BJ (cell line): ENCODE measurements at regions not wholly inside any gene's neighbourhood (a gene's known extent, or its start where the extent isn't known, plus 50 kb on each side); places are given as distances from the start of the nearest gene placed in this dataset.

ENCODE experiments used
- CTCF ChIA-PET: fragments of 350-600 bp; formaldehyde crosslinking; extraction: SDS; loops from one replicate; lab custom pipeline; 2021; ENCODE audit warnings: antibody characterized with exemption, inconsistent platforms; lab: Yijun Ruan, JAX
- POLR2A ChIA-PET: fragments of 300-600 bp; sonication (Branson Sonifier 250); formaldehyde crosslinking; extraction: SDS; loops from one replicate; lab custom pipeline; 2021; ENCODE audit warnings: antibody characterized with exemption; lab: Charles Lee
- DNase-seq: peaks from one replicate; pipeline ENCODE4 v3.0.0-alpha.2; 2011; ENCODE audit warnings: low read depth
- H3K27me3 ChIP-seq: 2 replicates; pipeline ENCODE4 v1.6.0; 2011; ENCODE audit warnings: low read length; ENCODE audit not compliant: control insufficient read depth, insufficient read depth
- H3K36me3 ChIP-seq: 2 replicates; pipeline ENCODE4 v1.5.1; 2011; ENCODE audit warnings: low read length; ENCODE audit not compliant: control insufficient read depth, insufficient read depth
- H3K4me3 ChIP-seq: 2 replicates; pipeline ENCODE4 v1.5.1; 2011; ENCODE audit warnings: low read depth, mild to moderate bottlenecking, control low read depth, low read length
- TF ChIP-seq, protein P1 (sequence below): IDR thresholded peaks from 2 replicates; pipeline ENCODE4 v1.5.1; 2011; ENCODE audit warnings: low read depth, mild to moderate bottlenecking, control low read depth, inconsistent platforms, low read length, moderate library complexity; ENCODE audit not compliant: insufficient read depth

- H3K27me3 ChIP-seq: peaks cover 39% of the 10 kb centered on the region
- H3K4me3 ChIP-seq: no peak overlapping the region
- ChIA-PET POLR2A (no interaction called here), CTCF (interaction anchor here (0.6 to 0.9 kb wide), 2 partner anchors 9 to 12 kb away, joined by 3 to 4 read pairs; no protein-coding TSS in a partner anchor)
- DNase-seq: no peak
- TF ChIP-seq, protein P1, sequence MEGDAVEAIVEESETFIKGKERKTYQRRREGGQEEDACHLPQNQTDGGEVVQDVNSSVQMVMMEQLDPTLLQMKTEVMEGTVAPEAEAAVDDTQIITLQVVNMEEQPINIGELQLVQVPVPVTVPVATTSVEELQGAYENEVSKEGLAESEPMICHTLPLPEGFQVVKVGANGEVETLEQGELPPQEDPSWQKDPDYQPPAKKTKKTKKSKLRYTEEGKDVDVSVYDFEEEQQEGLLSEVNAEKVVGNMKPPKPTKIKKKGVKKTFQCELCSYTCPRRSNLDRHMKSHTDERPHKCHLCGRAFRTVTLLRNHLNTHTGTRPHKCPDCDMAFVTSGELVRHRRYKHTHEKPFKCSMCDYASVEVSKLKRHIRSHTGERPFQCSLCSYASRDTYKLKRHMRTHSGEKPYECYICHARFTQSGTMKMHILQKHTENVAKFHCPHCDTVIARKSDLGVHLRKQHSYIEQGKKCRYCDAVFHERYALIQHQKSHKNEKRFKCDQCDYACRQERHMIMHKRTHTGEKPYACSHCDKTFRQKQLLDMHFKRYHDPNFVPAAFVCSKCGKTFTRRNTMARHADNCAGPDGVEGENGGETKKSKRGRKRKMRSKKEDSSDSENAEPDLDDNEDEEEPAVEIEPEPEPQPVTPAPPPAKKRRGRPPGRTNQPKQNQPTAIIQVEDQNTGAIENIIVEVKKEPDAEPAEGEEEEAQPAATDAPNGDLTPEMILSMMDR: no peak
- H3K36me3 ChIP-seq: no peaks in the 10 kb centered on the region
Observed at GRCh38 chr15:96406701-96407100, 76.2 kb downstream of the NR2F2 start.

- peaks cover 43% of the 10 kb centered on the region for H3K27me3 ChIP-seq
- CTCF ChIA-PET: no interaction called here
Observed at GRCh38 chr15:96407482-96407881, 77.0 kb downstream of the NR2F2 start.

DNA sequence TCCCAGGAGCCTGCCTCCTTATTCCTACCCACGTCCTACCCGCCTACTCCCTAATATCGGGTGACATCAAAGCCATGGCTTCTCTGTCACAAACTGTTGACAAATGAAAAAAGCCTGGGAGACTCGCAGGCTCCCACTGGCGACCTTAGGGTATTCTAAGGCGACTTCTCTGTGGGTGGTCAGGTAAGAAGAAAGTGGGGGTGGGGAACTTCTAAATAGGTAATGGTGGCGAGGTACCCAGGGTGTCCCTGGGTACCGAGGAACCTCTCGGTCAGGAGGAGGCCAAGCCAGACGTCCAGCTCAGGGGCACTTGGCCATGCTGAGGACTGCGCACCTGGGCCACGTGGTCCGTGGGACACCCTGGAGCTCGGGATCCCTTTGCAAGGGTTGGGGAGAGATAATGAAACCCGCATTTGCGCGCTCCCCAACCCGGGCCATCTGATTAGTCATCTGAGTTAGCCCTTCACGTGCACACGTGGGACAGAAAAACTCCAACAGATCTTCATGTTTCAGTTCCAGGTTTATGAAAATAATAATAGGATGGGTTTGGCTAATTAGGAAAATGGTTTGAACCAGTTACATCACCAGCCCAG lies 78.2 kb downstream of the NR2F2 start:
- peaks cover 50% of the 10 kb centered on the region for H3K27me3 ChIP-seq
- DNase-seq: no peak
- H3K4me3 ChIP-seq: no peak overlapping the region

More at GRCh38 chr15:96407482-96407881, 77.0 kb downstream of the NR2F2 start:
- H3K36me3 ChIP-seq: no peaks in the 10 kb centered on the region
- no peak overlapping the region for H3K4me3 ChIP-seq
- POLR2A ChIA-PET: no interaction called here
- DNase-seq: no peak
- TF ChIP-seq, protein P1: no peak

DNA sequence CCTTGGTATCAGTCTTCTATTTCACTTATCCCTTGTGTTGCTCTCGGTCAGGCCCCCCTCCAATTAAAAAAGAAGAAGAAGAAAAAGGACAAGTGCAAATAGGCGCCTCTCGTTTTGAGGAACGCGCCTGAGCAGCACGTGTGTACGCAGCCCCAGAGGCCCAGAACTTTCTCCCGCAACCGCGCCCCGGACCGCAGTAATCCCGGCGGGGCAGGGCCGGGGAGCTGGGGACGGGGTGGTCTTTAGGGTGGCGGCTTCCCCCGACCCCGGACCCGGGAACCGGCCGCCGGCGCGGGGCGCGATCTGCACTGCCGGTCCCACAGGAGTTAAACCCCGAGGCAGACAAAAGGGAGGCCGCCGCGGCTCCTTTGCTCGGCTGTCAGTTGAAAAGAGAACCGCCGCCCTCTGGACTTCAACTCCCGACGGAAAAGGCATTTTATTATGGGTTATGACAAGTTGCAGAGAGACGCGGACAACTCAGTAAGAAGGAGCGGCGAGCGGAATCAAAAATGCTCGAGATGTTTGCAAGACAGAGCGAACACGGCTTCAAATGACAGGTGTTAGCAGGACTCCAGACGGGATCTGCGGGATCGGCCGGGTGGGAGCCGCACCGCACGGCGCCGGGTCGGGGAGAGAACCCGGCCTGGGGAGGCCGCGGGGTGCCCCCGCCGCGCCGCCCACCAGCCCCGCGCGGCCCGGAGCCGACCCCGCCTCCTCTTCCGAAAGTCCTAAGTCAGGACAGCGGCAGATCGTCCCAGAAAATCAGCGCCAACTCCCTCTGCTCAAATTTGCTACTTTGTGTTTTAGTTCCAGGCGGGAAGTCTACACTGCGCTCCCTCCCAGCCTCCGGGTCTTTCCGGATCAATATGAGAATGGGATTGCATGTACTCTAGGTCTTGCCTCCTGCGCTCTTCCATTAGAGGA lies 79.0 kb downstream of the NR2F2 start:
- Histone ChIP-seq H3K4me3 (no peak overlapping the region), H3K36me3 (no peaks in the 10 kb centered on the region), H3K27me3 (peaks cover 51% of the 10 kb centered on the region)
- TF ChIP-seq, protein P1: no peak
- POLR2A ChIA-PET: no interaction called here
- DNase-seq: no peak
- CTCF ChIA-PET: no interaction called here

More for the DNA sequence above, 78.2 kb downstream of the NR2F2 start:
- POLR2A ChIA-PET: no interaction called here
- CTCF ChIA-PET: interaction anchor here (0.6 kb wide), 1 partner anchor 8 kb away, joined by 5 read pairs; no protein-coding TSS in a partner anchor
- no peaks in the 10 kb centered on the region for H3K36me3 ChIP-seq
- TF ChIP-seq, protein P1: no peak
